COLO668 (cell line): ENCODE measurements at regions not wholly inside any gene's neighbourhood (a gene's known extent, or its start where the extent isn't known, plus 50 kb on each side); places are given as distances from the start of the nearest gene placed in this dataset.

Source experiments
- DNase-seq: peaks from one replicate; lab custom pipeline; 2025; ENCODE audit not compliant: unreplicated experiment; lab: John Stamatoyannopoulos, UW

DNA sequence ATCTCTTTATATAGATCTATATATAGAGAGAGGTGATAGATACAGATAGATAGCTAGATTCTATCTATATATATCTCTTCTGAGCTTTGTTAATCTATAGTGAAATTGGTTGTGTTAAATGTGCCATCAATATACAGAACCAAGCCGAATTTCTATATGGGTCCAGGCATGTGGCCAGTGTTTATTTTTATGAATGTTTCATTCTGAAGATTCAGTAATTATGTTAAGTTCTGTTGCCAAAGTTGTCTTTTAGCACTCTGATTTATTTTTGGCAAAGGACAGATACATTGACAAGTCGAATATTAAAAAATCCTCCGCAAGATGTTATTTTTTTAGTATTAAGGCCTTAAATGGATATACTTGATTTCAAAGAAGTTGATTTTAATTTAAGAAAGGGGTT lies 190.4 kb upstream of the HTR2A start:
- DNase-seq: no peak

DNA sequence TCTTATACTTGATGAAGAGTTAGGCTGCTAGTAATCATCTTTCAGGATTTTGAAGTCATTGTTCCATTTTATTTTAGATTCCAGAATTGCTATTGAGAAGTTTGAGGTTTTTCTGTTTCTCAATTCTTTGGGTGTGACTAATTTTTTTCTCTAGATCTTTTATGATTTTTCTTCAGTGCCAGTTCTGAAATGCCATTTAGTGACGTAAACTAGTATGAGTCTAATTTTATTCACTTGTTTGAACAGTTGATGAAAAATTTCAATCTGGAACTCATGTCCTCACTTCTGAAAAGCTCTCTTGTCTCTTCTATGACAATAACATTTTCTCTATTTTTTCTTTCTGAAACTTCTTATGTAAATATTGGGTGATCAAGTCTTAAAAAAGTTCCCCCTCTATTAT lies 188.5 kb upstream of the HTR2A start:
- no peak for DNase-seq

DNA sequence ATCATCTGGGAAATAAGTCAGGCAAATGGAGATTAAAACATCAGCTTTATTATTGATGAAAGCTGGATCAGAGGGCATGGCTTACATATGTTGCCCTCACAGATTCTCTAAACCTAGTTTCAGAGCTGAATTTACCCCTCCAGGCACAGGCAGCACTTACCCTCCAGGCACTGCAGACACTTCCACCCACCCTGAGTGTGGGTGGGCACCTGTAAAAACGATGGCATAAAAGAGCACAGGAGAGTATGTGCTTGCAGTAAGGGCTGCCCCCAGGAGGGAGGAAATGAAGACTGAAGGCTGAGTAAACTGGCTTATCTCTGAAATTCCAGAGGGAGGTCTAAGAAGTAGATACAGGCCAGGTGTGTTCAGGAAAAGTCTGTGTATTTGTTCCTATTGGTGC lies 185.0 kb upstream of the HTR2A start:
- no peak for DNase-seq

DNA sequence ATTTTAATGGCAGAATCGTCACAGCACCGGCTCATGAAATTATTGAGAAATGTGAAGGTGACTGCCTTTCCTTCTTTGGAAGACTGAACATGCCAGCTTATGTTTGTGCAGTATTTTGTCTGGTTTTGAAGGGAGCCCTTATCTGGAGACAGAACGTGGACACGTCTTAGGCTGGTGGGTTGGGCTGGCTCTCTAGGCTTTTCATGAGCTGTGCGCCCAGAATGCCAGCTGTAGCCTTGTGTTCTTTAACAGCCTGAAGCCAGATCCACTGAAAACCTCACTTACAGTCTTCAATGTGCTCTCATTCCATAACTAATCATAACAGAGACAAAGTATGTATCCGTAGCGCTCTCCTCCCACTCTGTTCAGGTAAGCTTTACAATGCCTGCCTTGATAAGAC lies 184.4 kb upstream of the HTR2A start:
- no peak for DNase-seq

DNA sequence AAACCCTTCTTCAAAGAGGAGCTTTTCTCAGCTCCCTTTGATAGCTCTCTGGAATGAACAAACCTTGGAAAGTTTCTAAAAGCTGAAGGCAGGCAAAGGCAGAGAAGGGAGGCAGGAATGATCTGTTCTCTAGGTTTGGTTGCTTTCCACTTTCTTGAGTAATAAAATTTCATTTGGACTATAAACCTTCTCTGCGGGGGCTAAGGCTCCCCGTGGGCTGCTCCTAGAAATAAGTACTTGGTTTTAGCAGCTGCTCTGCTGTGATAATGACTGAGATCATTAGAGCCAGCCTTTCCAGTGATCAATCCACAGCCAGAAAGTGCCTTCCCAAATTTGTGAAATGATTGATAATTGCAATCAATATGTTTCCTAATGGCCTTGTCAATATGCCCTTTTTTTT lies 183.8 kb upstream of the HTR2A start:
- no peak for DNase-seq

DNA sequence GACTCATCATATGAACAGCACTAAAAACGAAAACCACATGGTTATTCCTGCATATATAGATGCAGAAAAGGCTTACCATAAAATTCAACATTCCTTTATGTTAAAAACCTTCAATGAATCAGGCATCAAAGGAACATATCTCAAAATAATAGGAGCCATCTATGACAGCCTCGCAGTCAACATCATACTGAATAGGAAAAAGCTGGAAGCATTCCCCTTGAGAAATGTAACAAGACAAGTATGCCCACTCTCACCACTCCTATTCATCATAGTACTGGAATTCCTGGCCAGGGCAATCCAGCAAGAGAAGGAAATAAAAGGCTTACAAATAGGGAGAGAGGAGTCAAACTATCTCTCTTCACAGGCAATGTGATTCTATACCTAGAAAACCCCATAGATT lies 179.6 kb upstream of the HTR2A start:
- no peak for DNase-seq

DNA sequence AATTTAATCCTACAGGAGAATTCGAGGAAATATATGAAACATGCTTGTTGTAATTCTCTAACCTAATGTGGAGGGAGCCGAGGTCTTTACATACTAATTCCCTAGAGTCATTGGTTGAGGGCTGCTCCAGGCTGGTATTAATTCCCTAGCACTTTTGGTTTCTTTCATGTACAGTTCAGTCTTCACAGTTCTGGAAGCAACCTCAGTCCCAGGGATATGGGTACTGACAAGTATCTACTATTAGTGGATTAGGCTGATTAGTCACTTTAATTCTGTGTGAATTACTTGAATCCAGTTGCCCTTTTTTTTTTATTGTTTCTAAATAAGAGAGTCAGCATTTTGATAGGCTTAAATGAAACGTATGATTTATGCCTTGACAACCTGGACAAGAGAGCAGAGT lies 172.3 kb upstream of the HTR2A start:
- DNase-seq: no peak

DNA sequence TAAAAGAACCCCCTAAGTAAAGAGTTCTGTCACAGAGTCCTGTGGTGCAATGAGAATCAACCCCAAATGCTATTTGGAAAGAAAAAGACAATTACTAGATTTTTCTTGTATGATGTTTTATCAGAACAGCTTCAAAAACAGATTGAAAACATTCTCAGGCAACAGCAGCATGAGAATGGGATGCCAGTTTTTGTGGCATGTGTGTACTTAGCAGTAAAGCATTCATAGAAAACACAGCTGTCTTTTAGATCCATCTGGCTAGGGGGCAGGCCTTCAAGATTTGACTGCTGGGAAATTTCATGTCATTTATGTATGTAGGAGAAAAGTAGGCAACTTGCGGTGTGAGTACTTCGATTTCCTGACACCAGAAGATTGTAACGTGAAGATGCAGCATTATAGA lies 170.5 kb upstream of the HTR2A start:
- DNase-seq: no peak

DNA sequence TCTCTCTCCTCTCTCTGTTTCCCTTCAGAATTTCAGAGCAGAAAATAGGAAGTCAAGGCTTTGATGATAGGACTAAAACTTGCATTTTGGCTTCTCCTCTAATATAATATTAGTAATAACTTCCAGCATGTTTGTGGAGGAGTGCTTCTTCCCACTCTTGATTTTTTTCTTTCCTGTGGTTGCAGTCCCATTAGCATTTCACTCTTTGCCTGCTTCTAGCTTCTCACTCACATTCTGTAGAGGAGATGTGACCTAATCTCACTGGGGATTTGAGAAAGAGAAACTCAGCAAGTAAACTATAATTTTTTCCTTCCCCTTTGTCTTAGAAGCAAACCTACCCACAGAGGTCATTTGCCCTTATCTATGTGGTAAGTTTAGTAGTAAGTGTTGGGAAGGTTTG lies 169.4 kb upstream of the HTR2A start:
- no peak for DNase-seq

DNA sequence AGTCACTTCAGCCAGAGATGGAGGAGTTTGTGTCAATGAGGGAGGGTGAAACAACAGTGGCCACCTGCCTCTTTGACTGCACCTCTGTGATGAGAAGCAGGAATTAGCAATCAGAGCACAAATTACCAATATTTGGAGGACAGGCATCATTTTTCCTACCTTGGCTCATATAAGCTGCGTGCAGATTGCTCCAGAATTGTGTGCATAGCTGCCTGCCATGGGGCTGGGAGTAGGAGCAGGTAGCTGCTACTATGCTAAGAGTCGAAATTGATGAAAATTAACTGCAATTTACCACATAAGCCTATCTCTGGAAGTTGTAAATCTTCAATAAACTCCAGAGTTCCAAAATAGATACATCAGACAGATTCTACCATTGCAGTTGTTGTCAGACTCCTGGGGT lies 167.5 kb upstream of the HTR2A start:
- DNase-seq: no peak

DNA sequence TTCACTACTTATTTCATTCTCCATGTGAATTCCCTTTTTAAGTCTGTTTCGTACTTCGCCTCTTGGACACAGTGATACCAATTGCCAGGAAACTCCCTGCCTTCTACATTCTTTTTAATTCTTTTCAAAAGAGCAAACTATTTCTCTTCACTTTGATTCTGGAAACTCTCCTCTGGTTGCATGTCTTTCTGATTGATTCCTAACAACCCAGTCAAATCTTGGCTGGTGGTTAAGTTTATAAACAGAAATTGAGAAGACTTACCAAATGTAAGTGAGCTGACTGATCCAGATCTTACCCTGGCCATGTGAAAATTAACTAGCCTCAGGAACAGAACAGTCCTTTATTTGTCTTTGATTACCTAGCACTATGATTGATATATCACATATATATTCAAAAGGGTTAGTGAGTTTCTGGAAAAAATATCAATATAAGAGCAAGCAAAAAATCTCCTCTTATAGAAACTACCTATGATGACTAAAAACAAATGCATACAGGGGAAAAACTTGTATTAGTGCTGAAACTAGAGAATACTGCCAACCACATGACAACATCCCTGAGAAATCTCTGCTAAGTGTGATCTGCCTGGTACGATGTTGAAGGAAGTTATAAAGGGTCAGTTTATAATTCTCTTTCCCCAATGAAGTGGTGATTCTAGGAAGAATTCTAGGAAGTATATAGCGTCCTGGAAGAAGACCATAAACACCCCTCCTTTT lies 152.6 kb upstream of the HTR2A start:
- DNase-seq: no peak

DNA sequence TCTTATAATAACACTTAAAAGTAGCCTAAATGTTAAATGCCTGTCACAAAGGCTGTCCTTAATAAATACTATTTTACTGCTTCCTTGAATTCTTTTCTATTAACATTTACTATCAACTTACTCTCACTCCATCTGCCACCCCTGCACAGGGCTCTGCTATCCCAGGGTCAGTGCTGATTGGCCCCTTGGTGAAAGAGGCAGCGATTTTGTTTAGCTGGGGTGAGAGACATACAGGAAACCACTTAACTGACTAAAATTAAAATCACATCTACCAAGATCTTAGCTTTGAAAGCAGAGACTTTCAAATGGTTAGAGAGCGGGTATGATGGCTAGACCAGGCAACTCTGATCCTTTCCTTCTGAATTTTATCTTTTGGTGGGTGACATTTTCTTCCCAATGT lies 149.9 kb upstream of the HTR2A start:
- no peak for DNase-seq

DNA sequence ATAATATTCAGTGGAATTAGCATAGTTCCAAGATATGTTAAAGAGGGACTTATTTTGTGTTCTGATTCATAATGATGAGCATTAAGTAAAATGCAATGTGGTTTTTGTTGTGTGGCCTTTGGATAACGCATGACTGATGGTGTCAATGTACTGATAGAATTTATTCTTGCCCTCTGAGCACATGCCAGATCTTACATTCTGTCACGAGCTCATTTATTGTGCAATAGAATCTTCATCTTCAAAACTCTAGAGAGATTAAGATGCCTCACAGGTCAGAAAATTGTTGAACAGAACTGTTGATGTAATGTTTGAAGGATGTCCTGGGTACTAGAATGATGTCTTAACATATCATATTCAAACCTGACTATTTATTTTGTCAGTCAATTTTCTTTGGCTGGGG lies 148.0 kb upstream of the HTR2A start:
- DNase-seq: no peak

DNA sequence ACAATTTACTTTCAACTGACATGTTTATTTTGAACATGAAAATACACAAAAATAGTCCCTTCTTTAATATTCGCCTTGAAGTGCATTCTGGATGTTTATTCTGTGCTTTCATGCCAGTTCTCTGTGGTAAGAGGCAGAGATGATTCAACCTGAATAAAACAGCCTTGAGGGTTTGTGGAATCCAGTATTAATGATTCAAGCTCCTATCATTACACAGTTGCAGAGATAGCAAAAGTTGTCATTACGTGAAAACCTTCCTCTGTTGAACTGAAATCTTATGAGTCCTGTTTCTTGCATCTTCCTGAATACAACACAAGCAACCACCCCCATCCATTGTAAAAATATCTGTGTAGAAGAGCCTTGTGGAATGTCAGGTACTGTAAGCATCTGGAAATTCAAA lies 142.3 kb upstream of the HTR2A start:
- DNase-seq: no peak

DNA sequence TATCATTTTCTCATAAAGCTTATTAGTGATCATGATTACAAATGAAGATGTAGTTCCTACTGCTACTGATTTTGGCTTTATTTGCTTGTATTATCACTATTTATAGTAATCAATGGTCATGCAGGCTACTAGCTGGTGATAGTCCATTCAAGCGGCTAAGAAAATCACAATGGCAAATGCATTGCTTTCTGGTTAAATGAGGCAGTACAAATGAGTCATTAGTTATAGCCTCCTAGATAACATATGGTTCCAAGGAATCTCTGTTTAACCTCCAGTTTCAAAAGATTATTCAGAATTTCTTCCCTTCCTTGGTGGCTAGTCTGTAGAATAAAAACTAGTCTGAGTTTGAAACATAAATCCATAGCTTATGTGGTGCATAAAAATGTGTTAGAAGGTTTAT lies 141.3 kb upstream of the HTR2A start:
- no peak for DNase-seq

DNA sequence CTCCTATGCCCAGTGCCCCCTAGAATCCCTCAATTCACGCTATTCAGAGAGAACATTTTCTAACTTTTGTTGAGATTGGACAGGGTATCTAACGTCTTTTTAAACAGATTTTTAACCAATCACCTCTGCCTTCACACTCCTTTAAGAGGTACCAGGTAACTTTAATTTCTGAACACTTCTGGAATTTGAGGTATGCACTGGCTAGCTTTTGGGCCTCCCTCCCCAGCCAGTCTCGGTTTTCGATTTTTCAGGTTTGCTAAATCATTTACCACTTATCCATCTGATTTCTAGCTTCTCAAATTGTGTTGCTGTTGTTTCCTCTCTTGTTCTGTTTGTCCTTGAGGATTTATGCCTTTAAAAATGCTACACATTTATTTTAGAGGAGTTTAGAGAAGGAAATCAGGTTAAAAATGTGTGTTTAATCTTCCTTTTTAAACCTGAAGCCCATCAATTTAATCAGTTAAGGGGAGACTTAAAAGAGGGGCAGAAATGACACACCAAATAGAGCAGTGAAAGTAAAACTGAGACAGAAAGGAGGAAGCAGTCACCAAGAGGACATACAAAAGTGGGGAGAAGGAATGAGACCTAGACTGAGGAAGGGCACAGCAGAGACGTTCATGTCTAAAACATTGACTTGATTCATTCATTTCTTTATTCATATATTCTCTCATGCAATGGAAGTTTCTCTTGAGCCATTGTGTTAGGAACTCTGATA lies 139.6 kb upstream of the HTR2A start:
- DNase-seq: no peak

DNA sequence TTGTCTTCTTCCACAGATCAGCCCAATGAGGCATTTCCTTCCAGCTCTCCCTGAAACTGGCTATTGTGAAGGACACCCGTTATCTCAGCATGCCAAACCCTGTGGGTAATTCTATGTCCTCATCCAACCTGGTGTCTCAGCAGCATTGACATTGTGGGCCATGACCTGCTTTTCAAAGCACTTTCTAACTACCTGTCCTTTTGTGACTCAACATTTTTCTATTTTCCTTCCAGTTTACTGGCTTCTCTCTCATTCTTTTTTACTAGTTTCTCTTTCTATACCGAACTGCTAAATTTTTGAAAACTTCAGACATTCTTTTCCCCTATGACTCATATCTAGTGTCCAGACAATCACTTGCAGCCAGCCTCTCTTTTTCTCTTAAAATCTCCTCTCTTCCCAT lies 136.4 kb upstream of the HTR2A start:
- DNase-seq: no peak

DNA sequence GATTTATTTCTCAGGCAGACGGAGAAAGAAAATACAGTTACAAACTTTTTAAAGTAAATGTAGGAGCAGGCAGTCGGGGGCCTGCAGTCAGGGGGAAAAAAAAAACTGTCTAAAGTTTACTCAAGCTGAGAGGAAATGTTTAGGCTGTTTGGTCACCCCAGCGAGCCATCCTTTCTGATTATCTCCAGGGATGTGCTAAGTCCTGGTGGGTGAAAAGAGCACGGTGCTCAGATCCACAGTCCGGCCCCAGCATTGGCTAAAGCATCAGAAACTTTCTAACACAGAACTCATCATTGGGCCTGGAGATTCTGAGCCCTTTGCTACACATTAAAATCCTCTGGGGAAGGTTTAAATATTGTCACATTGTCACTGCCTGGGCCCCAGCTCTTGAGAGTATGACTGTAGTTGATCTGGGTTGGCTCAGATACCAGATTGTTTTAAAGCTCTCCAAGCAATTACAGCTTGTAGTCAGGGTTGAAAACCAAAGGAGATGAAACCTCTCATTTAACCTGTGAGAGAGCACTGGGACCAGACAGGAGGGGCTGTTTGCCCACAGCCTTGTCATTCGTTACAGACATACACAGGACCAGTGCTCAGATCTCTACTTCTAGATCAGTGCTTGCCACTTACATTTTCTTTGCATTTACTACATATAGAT lies 131.1 kb upstream of the HTR2A start:
- no peak for DNase-seq

DNA sequence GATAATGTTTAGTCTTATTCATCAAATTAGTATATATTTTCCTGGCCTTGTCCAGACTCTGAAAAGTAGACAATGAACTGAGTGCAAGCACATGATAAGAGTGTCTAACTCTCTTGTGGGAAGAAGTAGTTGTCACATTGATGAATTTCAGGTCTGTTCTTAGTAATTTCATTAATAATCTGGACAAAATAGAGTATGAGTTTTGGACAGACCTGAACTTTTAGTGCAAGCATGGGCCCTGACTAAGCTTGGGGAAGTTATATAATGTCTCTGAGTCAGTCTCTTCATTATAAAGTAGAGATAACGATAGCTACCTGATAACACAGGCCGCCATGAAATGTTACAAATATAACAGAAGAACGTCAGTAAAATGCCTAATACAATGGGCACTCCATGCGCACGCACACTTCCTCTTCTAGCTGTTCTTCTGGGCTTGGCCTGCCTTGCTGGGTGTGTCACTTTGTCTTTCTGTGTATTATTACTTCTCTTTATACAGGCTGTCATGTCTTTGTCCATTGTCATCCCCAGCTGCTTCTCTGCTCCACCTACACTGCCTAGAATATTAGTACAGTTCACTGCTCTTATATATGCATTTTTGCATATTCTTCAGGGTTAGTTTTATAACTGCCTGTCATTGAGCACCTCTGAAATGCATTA lies 129.1 kb upstream of the HTR2A start:
- no peak for DNase-seq

DNA sequence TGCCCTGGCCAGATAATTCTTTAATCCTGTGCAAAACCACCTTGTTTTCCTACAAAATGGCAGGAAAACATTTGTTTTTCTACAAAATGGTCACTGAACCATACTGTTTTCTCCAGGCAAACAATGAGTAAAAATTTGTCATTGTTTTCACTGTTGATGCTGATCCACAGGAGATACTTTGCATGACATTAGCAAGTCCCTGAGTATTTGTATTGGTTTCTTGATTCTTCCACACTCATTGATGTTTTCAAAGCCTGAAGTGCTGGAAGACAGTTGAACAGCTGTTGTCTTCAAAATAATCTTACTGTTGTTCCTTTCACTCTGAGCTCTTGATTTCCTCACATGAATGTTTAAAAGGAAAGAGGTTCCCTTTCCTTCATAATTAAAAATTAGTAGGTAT lies 123.1 kb upstream of the HTR2A start:
- DNase-seq: no peak

DNA sequence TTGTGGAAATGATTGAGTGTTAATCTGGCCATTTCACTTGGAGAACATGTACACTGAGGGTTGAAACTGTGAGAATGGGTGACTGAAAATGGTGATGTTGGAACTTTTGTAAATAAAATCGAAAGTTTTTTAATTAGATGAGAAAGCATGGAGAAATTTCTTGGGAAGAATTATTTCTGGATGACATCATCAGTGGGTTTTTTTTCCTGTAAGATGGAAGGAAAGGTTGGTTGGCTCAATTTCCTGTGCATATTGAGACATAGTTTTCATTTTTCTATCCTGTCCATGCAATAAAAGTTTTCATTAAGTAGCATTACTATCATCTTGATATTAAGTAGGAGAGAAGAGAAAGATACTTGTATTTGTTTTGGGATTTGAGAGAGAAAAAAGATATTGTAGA lies 120.6 kb upstream of the HTR2A start:
- no peak for DNase-seq

DNA sequence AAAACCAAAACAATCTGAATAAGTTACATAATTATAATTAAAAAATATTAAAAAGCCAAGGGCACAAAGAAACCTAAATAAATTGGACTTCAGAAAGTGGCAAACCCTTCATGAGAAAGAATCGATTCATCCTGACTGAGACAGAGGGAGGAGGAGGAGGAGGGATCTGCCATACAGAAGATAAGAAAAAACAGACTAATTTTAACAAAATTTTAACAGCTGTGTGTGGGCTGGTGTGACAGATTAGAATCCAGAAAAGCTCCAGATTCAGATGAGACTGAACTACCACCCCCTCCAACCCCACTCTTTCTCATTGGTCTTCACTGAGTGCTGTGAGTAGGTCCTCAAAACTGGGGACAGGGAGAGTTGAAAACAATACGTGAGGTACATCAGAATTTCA lies 111.5 kb upstream of the HTR2A start:
- DNase-seq: no peak
